WTC11 (cell line): ENCODE measurements at regions not wholly inside any gene's neighbourhood (a gene's known extent, or its start where the extent isn't known, plus 50 kb on each side); places are given as distances from the start of the nearest gene placed in this dataset.

Source experiments
- ATAC-seq: fragments of 200-7000 bp; cut with Tn5 transposase; 2 replicates; pipeline ENCODE4 v1.10.0; 2021; ENCODE audit warnings: mild to moderate bottlenecking, moderate library complexity
- CTCF ChIA-PET: fragments of 300-600 bp; sonication (Branson Sonifier 250); formaldehyde crosslinking; loops from one replicate; lab custom pipeline; 2021; ENCODE audit warnings: antibody characterized with exemption; lab: Charles Lee
- POLR2A ChIA-PET: fragments of 350-600 bp; sonication (Branson Sonifier 250); formaldehyde crosslinking; loops from one replicate; lab custom pipeline; 2021; ENCODE audit warnings: antibody characterized with exemption; lab: Charles Lee
- DNase-seq: peaks from one replicate; pipeline ENCODE4 v3.0.0; 2021; ENCODE audit warnings: low spot score
- H3K27ac Mint-ChIP-seq: 2 replicates; pipeline ENCODE4 v1.8.0; 2021; ENCODE audit warnings: mixed read lengths
- H3K27me3 Mint-ChIP-seq: 2 replicates; pipeline ENCODE4 v1.8.0; 2021; ENCODE audit warnings: low read depth, mild to moderate bottlenecking, moderate library complexity, mixed read lengths
- H3K36me3 Mint-ChIP-seq: 2 replicates; pipeline ENCODE4 v1.8.0; 2021; ENCODE audit warnings: mixed read lengths
- H3K4me1 Mint-ChIP-seq: 2 replicates; pipeline ENCODE4 v1.8.0; 2022; ENCODE audit warnings: mixed read lengths
- H3K4me3 Mint-ChIP-seq: 2 replicates; pipeline ENCODE4 v1.8.0; 2021; ENCODE audit warnings: mild to moderate bottlenecking, moderate library complexity, mixed read lengths
- H3K9me3 Mint-ChIP-seq: 2 replicates; pipeline ENCODE4 v1.8.0; 2021; ENCODE audit warnings: mixed read lengths
- CREB1 ChIP-seq: sonication (generic); formaldehyde crosslinking; IDR thresholded peaks from 2 replicates; pipeline ENCODE4 v1.8.0; 2023; ENCODE audit warnings: mild to moderate bottlenecking, missing genetic modification reagents
- CREM ChIP-seq: sonication (generic); formaldehyde crosslinking; IDR thresholded peaks from 2 replicates; pipeline ENCODE4 v1.8.1; 2022; ENCODE audit warnings: mild to moderate bottlenecking, missing genetic modification reagents, moderate library complexity
- ELF4 ChIP-seq: sonication (generic); formaldehyde crosslinking; IDR thresholded peaks from 2 replicates; pipeline ENCODE4 v1.8.1; 2022; ENCODE audit warnings: low read depth, mild to moderate bottlenecking, moderate library complexity, missing genetic modification reagents
- EMX1 ChIP-seq: fragments of 250-450 bp; sonication (Bioruptor Pico); IDR thresholded peaks from 2 replicates; pipeline ENCODE4 v1.8.0; 2021; ENCODE audit warnings: mild to moderate bottlenecking
- ESRRA ChIP-seq: sonication (generic); formaldehyde crosslinking; IDR thresholded peaks from 2 replicates; pipeline ENCODE4 v1.8.1; 2022; ENCODE audit warnings: mild to moderate bottlenecking, missing genetic modification reagents, borderline replicate concordance
- ZNF423 ChIP-seq: fragments of 250-450 bp; sonication (Bioruptor Pico); IDR thresholded peaks from 2 replicates; pipeline ENCODE4 v2.1.2; 2022; ENCODE audit warnings: mild to moderate bottlenecking, moderate library complexity
- ZNF671 ChIP-seq: fragments of 250-450 bp; sonication (Bioruptor Pico); IDR thresholded peaks from 2 replicates; pipeline ENCODE4 v1.8.0; 2021; ENCODE audit warnings: mild to moderate bottlenecking
- TF ChIP-seq, protein P1 (sequence below): sonication (generic); formaldehyde crosslinking; IDR thresholded peaks from 2 replicates; pipeline ENCODE4 v1.8.1; 2023; ENCODE audit warnings: mild to moderate bottlenecking, missing genetic modification reagents
- TF ChIP-seq, protein P2 (sequence below): sonication (generic); formaldehyde crosslinking; IDR thresholded peaks from 2 replicates; pipeline ENCODE4 v1.8.0; 2023; ENCODE audit warnings: mild to moderate bottlenecking, missing genetic modification reagents
- TF ChIP-seq, protein P3 (sequence below): sonication (generic); formaldehyde crosslinking; IDR thresholded peaks from 2 replicates; pipeline ENCODE4 v1.8.0; 2023; ENCODE audit warnings: missing genetic modification reagents, mild to moderate bottlenecking, borderline replicate concordance
- TF ChIP-seq, protein P4 (sequence below): fragments of 250-450 bp; sonication (Bioruptor Pico); IDR thresholded peaks from 2 replicates; pipeline ENCODE4 v1.9.0; 2021; ENCODE audit warnings: mild to moderate bottlenecking
- TF ChIP-seq, protein P5 (sequence below): sonication (generic); formaldehyde crosslinking; IDR thresholded peaks from 2 replicates; pipeline ENCODE4 v1.8.1; 2022; ENCODE audit warnings: mild to moderate bottlenecking, moderate library complexity, missing genetic modification reagents
- TF ChIP-seq, protein P6 (sequence below): fragments of 250-450 bp; sonication (Bioruptor Pico); IDR thresholded peaks from 2 replicates; pipeline ENCODE4 v1.9.0; 2021; ENCODE audit warnings: moderate library complexity, mild to moderate bottlenecking, inconsistent platforms, borderline replicate concordance
- TF ChIP-seq, protein P7 (sequence below): sonication (generic); formaldehyde crosslinking; IDR thresholded peaks from 2 replicates; pipeline ENCODE4 v1.8.0; 2022; ENCODE audit warnings: mild to moderate bottlenecking, missing genetic modification reagents
- TF ChIP-seq, protein P8 (sequence below): sonication (generic); formaldehyde crosslinking; IDR thresholded peaks from 2 replicates; pipeline ENCODE4 v1.8.0; 2023; ENCODE audit warnings: missing genetic modification reagents
- TF ChIP-seq, protein P9 (sequence below): sonication (generic); formaldehyde crosslinking; IDR thresholded peaks from 2 replicates; pipeline ENCODE4 v1.8.1; 2023; ENCODE audit warnings: mild to moderate bottlenecking, missing genetic modification reagents, moderate library complexity

DNA sequence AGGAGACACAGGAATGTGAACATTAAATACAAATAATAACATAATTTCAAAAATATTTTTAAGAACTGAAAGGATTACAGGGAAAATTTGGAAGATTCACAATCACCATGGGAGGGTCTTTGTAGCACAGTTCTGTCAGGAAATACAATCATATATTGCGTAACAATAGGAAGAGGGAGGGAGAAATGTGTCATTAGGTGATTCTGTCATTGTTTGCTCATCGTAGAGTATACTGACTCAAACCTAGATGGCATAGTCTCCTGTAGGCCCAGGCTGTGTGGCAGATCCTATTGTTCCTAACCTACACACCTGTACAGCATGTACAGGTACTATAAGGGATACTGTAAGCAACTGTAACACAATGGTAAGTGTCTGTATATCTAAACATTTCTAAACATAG lies 330.4 kb downstream of the BRD1 start (continued):
- TF ChIP-seq CREB1 (CRISPR knock-in tag), result no peak

DNA sequence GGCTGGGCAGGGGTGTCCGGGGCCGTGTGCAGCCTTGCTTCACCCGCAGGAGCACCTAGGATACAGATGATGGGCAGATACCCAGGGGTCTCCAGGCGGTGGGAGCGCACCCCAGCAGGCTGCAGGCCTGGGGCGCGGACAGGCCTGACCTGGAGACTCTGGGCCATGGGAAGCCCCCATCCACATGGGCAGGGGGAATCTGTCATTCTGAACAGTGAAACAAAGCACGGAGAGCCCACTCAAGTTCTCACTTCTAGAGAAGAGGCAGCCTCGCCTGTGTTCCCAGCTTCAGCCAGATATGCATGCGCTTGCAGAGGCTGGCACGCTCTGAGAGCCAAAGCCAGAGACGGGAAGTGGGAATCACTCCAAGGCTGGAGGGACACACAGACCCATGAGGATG lies 333.1 kb downstream of the BRD1 start:
- ATAC-seq (no peak), DNase-seq (no peak)
- TF ChIP-seq, protein P1, sequence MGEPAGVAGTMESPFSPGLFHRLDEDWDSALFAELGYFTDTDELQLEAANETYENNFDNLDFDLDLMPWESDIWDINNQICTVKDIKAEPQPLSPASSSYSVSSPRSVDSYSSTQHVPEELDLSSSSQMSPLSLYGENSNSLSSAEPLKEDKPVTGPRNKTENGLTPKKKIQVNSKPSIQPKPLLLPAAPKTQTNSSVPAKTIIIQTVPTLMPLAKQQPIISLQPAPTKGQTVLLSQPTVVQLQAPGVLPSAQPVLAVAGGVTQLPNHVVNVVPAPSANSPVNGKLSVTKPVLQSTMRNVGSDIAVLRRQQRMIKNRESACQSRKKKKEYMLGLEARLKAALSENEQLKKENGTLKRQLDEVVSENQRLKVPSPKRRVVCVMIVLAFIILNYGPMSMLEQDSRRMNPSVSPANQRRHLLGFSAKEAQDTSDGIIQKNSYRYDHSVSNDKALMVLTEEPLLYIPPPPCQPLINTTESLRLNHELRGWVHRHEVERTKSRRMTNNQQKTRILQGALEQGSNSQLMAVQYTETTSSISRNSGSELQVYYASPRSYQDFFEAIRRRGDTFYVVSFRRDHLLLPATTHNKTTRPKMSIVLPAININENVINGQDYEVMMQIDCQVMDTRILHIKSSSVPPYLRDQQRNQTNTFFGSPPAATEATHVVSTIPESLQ, result no peak
- Mint-ChIP-seq H3K36me3 (no peaks in the 10 kb centered on the region), H3K4me1 (peaks cover 3% of the 10 kb centered on the region; the same call in 1 of the 2 replicates), H3K27ac (no peak overlapping the region), H3K4me3 (no peak overlapping the region), H3K9me3 (0 out of 2 replicates have a peak, but pooled peaks cover 7% of the 10 kb centered on the region), H3K27me3 (no peaks in the 10 kb centered on the region)
- CTCF ChIA-PET, result interaction anchor here (1.2 kb wide), 1 partner anchor 138 kb away, joined by 3 read pairs; no protein-coding TSS in a partner anchor
- POLR2A ChIA-PET, result no interaction called here

DNA sequence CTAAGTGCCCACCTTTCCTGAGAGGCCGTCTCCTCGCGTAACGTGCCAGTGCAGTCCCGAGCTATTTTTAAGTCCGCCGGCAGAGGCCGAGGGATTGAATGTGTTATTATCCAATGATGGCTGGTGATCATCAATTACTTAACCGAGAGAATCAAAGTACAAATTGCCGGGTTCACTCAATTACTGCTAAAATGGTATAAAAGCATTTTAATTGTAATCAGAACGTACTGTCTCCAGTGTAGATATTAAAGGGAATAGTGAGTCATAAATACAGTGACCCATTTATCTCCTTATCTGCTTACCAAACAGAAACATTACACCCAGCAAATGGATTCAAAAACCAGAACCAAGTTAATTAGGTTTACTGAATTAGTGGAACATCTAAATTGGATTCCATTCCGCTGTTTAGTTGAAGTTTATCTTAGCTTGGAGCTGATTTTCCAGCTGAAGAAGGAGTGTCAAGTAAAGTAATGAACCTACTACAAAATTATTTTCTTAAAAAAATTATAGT lies 334.9 kb downstream of the BRD1 start:
- no peak overlapping the region for H3K27ac Mint-ChIP-seq
- no peaks in the 10 kb centered on the region for H3K27me3 Mint-ChIP-seq
- DNase-seq (no peak), ATAC-seq (no peak)
- H3K4me1 Mint-ChIP-seq, result peaks cover 10% of the 10 kb centered on the region
- ChIA-PET CTCF (no interaction called here), POLR2A (no interaction called here)
- H3K4me3 Mint-ChIP-seq, result no peak overlapping the region
- no peaks in the 10 kb centered on the region for H3K36me3 Mint-ChIP-seq
- H3K9me3 Mint-ChIP-seq, result 0 out of 2 replicates have a peak, but pooled peaks cover 7% of the 10 kb centered on the region
- TF ChIP-seq, protein P2, sequence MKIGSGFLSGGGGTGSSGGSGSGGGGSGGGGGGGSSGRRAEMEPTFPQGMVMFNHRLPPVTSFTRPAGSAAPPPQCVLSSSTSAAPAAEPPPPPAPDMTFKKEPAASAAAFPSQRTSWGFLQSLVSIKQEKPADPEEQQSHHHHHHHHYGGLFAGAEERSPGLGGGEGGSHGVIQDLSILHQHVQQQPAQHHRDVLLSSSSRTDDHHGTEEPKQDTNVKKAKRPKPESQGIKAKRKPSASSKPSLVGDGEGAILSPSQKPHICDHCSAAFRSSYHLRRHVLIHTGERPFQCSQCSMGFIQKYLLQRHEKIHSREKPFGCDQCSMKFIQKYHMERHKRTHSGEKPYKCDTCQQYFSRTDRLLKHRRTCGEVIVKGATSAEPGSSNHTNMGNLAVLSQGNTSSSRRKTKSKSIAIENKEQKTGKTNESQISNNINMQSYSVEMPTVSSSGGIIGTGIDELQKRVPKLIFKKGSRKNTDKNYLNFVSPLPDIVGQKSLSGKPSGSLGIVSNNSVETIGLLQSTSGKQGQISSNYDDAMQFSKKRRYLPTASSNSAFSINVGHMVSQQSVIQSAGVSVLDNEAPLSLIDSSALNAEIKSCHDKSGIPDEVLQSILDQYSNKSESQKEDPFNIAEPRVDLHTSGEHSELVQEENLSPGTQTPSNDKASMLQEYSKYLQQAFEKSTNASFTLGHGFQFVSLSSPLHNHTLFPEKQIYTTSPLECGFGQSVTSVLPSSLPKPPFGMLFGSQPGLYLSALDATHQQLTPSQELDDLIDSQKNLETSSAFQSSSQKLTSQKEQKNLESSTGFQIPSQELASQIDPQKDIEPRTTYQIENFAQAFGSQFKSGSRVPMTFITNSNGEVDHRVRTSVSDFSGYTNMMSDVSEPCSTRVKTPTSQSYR, result no peak
- TF ChIP-seq, protein P3, sequence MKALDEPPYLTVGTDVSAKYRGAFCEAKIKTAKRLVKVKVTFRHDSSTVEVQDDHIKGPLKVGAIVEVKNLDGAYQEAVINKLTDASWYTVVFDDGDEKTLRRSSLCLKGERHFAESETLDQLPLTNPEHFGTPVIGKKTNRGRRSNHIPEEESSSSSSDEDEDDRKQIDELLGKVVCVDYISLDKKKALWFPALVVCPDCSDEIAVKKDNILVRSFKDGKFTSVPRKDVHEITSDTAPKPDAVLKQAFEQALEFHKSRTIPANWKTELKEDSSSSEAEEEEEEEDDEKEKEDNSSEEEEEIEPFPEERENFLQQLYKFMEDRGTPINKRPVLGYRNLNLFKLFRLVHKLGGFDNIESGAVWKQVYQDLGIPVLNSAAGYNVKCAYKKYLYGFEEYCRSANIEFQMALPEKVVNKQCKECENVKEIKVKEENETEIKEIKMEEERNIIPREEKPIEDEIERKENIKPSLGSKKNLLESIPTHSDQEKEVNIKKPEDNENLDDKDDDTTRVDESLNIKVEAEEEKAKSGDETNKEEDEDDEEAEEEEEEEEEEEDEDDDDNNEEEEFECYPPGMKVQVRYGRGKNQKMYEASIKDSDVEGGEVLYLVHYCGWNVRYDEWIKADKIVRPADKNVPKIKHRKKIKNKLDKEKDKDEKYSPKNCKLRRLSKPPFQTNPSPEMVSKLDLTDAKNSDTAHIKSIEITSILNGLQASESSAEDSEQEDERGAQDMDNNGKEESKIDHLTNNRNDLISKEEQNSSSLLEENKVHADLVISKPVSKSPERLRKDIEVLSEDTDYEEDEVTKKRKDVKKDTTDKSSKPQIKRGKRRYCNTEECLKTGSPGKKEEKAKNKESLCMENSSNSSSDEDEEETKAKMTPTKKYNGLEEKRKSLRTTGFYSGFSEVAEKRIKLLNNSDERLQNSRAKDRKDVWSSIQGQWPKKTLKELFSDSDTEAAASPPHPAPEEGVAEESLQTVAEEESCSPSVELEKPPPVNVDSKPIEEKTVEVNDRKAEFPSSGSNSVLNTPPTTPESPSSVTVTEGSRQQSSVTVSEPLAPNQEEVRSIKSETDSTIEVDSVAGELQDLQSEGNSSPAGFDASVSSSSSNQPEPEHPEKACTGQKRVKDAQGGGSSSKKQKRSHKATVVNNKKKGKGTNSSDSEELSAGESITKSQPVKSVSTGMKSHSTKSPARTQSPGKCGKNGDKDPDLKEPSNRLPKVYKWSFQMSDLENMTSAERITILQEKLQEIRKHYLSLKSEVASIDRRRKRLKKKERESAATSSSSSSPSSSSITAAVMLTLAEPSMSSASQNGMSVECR (CRISPR knock-in tag), result no peak
- TF ChIP-seq, protein P4, sequence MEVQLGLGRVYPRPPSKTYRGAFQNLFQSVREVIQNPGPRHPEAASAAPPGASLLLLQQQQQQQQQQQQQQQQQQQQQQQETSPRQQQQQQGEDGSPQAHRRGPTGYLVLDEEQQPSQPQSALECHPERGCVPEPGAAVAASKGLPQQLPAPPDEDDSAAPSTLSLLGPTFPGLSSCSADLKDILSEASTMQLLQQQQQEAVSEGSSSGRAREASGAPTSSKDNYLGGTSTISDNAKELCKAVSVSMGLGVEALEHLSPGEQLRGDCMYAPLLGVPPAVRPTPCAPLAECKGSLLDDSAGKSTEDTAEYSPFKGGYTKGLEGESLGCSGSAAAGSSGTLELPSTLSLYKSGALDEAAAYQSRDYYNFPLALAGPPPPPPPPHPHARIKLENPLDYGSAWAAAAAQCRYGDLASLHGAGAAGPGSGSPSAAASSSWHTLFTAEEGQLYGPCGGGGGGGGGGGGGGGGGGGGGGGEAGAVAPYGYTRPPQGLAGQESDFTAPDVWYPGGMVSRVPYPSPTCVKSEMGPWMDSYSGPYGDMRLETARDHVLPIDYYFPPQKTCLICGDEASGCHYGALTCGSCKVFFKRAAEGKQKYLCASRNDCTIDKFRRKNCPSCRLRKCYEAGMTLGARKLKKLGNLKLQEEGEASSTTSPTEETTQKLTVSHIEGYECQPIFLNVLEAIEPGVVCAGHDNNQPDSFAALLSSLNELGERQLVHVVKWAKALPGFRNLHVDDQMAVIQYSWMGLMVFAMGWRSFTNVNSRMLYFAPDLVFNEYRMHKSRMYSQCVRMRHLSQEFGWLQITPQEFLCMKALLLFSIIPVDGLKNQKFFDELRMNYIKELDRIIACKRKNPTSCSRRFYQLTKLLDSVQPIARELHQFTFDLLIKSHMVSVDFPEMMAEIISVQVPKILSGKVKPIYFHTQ, result no peak
- TF ChIP-seq CREB1 (CRISPR knock-in tag), result no peak
- TF ChIP-seq, protein P5, sequence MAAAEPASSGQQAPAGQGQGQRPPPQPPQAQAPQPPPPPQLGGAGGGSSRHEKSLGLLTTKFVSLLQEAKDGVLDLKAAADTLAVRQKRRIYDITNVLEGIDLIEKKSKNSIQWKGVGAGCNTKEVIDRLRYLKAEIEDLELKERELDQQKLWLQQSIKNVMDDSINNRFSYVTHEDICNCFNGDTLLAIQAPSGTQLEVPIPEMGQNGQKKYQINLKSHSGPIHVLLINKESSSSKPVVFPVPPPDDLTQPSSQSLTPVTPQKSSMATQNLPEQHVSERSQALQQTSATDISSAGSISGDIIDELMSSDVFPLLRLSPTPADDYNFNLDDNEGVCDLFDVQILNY, result no peak
- TF ChIP-seq CREM, result no peak
- TF ChIP-seq, protein P6, sequence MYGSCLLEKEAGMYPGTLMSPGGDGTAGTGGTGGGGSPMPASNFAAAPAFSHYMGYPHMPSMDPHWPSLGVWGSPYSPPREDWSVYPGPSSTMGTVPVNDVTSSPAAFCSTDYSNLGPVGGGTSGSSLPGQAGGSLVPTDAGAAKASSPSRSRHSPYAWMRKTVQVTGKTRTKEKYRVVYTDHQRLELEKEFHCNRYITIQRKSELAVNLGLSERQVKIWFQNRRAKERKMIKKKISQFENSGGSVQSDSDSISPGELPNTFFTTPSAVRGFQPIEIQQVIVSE, result no peak
- no peak for TF ChIP-seq ZNF423 (CRISPR knock-in tag)
- no peak for TF ChIP-seq ELF4 (CRISPR knock-in tag)
- TF ChIP-seq ESRRA (CRISPR knock-in tag), result no peak
- TF ChIP-seq EMX1 (CRISPR knock-in tag), result no peak
- TF ChIP-seq, protein P7, sequence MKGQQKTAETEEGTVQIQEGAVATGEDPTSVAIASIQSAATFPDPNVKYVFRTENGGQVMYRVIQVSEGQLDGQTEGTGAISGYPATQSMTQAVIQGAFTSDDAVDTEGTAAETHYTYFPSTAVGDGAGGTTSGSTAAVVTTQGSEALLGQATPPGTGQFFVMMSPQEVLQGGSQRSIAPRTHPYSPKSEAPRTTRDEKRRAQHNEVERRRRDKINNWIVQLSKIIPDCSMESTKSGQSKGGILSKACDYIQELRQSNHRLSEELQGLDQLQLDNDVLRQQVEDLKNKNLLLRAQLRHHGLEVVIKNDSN (CRISPR knock-in tag), result no peak
- TF ChIP-seq ZNF671 (CRISPR knock-in tag), result no peak
- TF ChIP-seq, protein P8, sequence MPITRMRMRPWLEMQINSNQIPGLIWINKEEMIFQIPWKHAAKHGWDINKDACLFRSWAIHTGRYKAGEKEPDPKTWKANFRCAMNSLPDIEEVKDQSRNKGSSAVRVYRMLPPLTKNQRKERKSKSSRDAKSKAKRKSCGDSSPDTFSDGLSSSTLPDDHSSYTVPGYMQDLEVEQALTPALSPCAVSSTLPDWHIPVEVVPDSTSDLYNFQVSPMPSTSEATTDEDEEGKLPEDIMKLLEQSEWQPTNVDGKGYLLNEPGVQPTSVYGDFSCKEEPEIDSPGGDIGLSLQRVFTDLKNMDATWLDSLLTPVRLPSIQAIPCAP (CRISPR knock-in tag), result no peak
- TF ChIP-seq, protein P9, sequence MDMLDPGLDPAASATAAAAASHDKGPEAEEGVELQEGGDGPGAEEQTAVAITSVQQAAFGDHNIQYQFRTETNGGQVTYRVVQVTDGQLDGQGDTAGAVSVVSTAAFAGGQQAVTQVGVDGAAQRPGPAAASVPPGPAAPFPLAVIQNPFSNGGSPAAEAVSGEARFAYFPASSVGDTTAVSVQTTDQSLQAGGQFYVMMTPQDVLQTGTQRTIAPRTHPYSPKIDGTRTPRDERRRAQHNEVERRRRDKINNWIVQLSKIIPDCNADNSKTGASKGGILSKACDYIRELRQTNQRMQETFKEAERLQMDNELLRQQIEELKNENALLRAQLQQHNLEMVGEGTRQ (CRISPR knock-in tag), result no peak
